Activated CD4-positive, alpha-beta memory T cell treated with anti-CD3 and anti-CD28 coated beads for 36 hours (primary cell): ENCODE measurements at regions not wholly inside any gene's neighbourhood (a gene's known extent, or its start where the extent isn't known, plus 50 kb on each side); places are given as distances from the start of the nearest gene placed in this dataset.

Experiments used
- CTCF ChIA-PET: fragments of 350-600 bp; sonication (Branson Sonifier 250); formaldehyde crosslinking; loops from one replicate; lab custom pipeline; 2021; ENCODE audit warnings: antibody characterized with exemption, inconsistent platforms; lab: Charles Lee
- POLR2A ChIA-PET: fragments of 350-600 bp; sonication (Branson Sonifier 250); formaldehyde crosslinking; loops from one replicate; lab custom pipeline; 2021; ENCODE audit warnings: antibody characterized with exemption; lab: Charles Lee
- DNase-seq: peaks from one replicate; pipeline ENCODE4 v3.0.0-alpha.2; 2020
- H3K27ac Mint-ChIP-seq: one replicate; pipeline ENCODE4 v1.8.0; 2021; ENCODE audit warnings: mixed read lengths
- H3K27me3 Mint-ChIP-seq: one replicate; pipeline ENCODE4 v1.8.0; 2021; ENCODE audit warnings: mixed read lengths
- H3K36me3 Mint-ChIP-seq: one replicate; pipeline ENCODE4 v1.8.0; 2021; ENCODE audit warnings: mixed read lengths
- H3K4me1 Mint-ChIP-seq: one replicate; pipeline ENCODE4 v1.8.0; 2021; ENCODE audit warnings: low read depth, mixed read lengths
- H3K4me3 Mint-ChIP-seq: one replicate; pipeline ENCODE4 v1.8.0; 2021; ENCODE audit warnings: mild to moderate bottlenecking, mixed read lengths
- H3K9me3 Mint-ChIP-seq: one replicate; pipeline ENCODE4 v1.8.0; 2021; ENCODE audit warnings: mixed read lengths
- intact Hi-C: fragments of 100-400 bp; cut with micrococcal nuclease; formaldehyde crosslinking; loops from one replicate; pipeline ENCODE4 v1.15.1; 2023

- no peak for DNase-seq
- H3K27me3 Mint-ChIP-seq = no peaks in the 10 kb centered on the region
- no peak overlapping the region for H3K27ac Mint-ChIP-seq
- ChIA-PET CTCF (no interaction called here), POLR2A (no interaction called here)
- intact Hi-C loops = no loop called here
- peaks cover 7% of the 10 kb centered on the region for H3K9me3 Mint-ChIP-seq
- no peaks in the 10 kb centered on the region for H3K4me1 Mint-ChIP-seq
- H3K4me3 Mint-ChIP-seq = no peak overlapping the region
- H3K36me3 Mint-ChIP-seq = no peaks in the 10 kb centered on the region
Measured at GRCh38 chr6:92292067-92292466, 1127.3 kb downstream of the EPHA7 start.

DNA sequence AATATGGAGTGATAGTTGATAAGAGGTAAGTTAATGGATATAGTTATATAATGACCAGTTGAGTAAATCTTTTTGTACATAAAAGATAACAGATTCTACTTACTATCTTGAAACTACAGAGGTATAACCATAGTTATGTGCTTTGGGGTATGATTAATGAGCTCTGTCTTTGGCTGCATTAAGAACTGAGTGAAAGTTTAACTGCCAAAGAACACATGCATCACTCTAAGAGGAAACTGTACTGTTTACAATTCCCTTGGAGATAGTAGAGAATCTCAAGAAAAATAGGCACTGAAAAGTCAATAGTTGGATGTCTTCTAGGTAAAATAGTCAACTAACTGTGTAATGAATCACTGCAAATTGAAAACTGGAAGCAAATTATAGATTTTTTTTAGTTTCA is 1129.5 kb downstream of the EPHA7 start:
- Mint-ChIP-seq H3K27ac (no peak overlapping the region), H3K27me3 (no peaks in the 10 kb centered on the region), H3K4me1 (no peaks in the 10 kb centered on the region), H3K4me3 (no peak overlapping the region), H3K9me3 (peaks cover 9% of the 10 kb centered on the region), H3K36me3 (no peaks in the 10 kb centered on the region)
- CTCF ChIA-PET = no interaction called here
- POLR2A ChIA-PET = no interaction called here
- DNase-seq = no peak
- intact Hi-C loops = no loop called here

DNA sequence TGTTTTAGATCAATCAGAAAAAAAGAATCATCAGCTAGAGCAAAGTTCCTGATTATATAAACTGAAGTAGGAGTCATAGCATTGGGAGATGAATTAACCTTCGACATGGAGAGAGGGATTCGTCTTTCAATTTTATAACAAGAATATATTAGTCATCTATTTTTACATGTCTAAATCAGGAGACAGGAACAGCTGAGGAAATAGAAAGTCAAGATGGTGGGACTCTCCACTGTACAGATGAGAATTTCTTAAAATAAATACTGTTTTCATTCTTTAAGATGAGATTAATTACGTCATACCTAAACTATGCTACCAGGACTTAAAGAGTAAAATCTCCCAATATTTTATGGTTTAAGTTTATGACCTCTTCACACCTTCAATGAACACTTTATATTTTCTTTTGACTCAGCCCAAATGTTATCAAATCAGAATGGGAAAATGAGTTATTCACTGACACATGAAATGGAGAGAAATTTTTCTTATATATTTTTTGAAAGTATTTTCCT is 1137.7 kb downstream of the EPHA7 start:
- H3K27ac Mint-ChIP-seq = no peak overlapping the region
- POLR2A ChIA-PET = no interaction called here
- H3K4me3 Mint-ChIP-seq = no peak overlapping the region
- intact Hi-C loops = no loop called here
- CTCF ChIA-PET = no interaction called here
- peaks cover 2% of the 10 kb centered on the region for H3K9me3 Mint-ChIP-seq
- no peaks in the 10 kb centered on the region for H3K36me3 Mint-ChIP-seq
- DNase-seq = no peak
- no peaks in the 10 kb centered on the region for H3K4me1 Mint-ChIP-seq
- H3K27me3 Mint-ChIP-seq = no peaks in the 10 kb centered on the region

DNA sequence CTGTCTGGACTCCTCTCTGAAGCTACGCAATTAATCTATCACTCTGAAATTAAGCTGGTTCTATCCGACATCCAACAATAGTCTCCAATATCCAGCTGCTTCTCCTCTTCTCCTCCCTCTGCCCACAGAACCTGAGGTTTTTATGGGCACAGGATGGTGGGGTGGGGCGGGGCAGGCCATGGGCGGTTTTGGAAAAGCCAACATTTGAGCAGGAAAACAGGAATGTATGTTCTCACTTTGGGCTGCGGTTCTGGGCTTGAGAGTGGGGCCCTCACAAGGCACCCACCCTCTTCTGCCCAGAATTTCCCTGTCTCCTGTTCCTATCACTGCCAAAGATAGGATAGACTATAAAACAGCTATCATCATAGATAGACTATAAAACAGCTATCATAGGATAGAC is 1144.2 kb downstream of the EPHA7 start:
- DNase-seq = no peak
- Mint-ChIP-seq H3K9me3 (peaks cover 11% of the 10 kb centered on the region), H3K4me1 (no peaks in the 10 kb centered on the region), H3K36me3 (no peaks in the 10 kb centered on the region), H3K4me3 (no peak overlapping the region), H3K27ac (no peak overlapping the region), H3K27me3 (no peaks in the 10 kb centered on the region)
- intact Hi-C loops = no loop called here
- ChIA-PET POLR2A (no interaction called here), CTCF (no interaction called here)

GRCh38 chr6:92274588-92274987 is 1144.8 kb downstream of the EPHA7 start:
- no peaks in the 10 kb centered on the region for H3K27me3 Mint-ChIP-seq
- no peak for DNase-seq
- intact Hi-C loops = no loop called here
- H3K4me1 Mint-ChIP-seq = no peaks in the 10 kb centered on the region
- H3K4me3 Mint-ChIP-seq = no peak overlapping the region
- POLR2A ChIA-PET = no interaction called here
- H3K27ac Mint-ChIP-seq = no peak overlapping the region
- H3K36me3 Mint-ChIP-seq = no peaks in the 10 kb centered on the region
- CTCF ChIA-PET = no interaction called here
- peaks cover 11% of the 10 kb centered on the region for H3K9me3 Mint-ChIP-seq

GRCh38 chr6:92273694-92274093 is 1145.7 kb downstream of the EPHA7 start:
- intact Hi-C loops = no loop called here
- no peaks in the 10 kb centered on the region for H3K4me1 Mint-ChIP-seq
- CTCF ChIA-PET = no interaction called here

DNA sequence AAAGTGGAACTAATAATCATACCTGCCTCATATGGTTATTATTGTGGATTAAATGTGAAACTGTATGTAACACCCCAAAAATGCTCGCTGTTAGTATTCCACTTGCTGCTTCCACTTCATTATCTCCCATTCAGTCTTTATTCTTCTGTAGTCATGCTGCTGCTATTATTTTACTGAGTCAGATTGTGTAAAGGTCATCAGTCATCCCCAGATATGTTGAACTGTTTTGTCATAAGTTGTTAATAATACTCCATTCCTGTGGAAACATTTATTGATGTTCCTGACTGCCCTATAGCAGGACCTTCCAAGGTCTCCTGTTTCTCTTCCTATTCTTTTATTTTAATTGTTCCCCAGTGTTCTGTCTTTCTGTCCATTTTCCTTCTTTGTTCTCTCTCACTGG is 1148.3 kb downstream of the EPHA7 start:
- no peaks in the 10 kb centered on the region for H3K4me1 Mint-ChIP-seq
- intact Hi-C loops = no loop called here
- H3K27me3 Mint-ChIP-seq = no peaks in the 10 kb centered on the region
- H3K9me3 Mint-ChIP-seq = peaks cover 12% of the 10 kb centered on the region
- H3K4me3 Mint-ChIP-seq = no peak overlapping the region
- CTCF ChIA-PET = no interaction called here
- H3K27ac Mint-ChIP-seq = no peak overlapping the region
- POLR2A ChIA-PET = no interaction called here
- H3K36me3 Mint-ChIP-seq = no peaks in the 10 kb centered on the region
- no peak for DNase-seq

More at GRCh38 chr6:92273694-92274093, 1145.7 kb downstream of the EPHA7 start:
- Mint-ChIP-seq H3K9me3 (peaks cover 11% of the 10 kb centered on the region), H3K27ac (no peak overlapping the region), H3K27me3 (no peaks in the 10 kb centered on the region), H3K36me3 (no peaks in the 10 kb centered on the region), H3K4me3 (no peak overlapping the region)
- POLR2A ChIA-PET = no interaction called here
- DNase-seq = no peak

GRCh38 chr6:92270365-92270764 is 1149.0 kb downstream of the EPHA7 start:
- Mint-ChIP-seq H3K9me3 (peaks cover 12% of the 10 kb centered on the region), H3K27ac (no peak overlapping the region), H3K36me3 (no peaks in the 10 kb centered on the region), H3K4me3 (no peak overlapping the region), H3K4me1 (no peaks in the 10 kb centered on the region), H3K27me3 (no peaks in the 10 kb centered on the region)
- POLR2A ChIA-PET = no interaction called here
- CTCF ChIA-PET = no interaction called here
- DNase-seq = no peak
- intact Hi-C loops = no loop called here

DNA sequence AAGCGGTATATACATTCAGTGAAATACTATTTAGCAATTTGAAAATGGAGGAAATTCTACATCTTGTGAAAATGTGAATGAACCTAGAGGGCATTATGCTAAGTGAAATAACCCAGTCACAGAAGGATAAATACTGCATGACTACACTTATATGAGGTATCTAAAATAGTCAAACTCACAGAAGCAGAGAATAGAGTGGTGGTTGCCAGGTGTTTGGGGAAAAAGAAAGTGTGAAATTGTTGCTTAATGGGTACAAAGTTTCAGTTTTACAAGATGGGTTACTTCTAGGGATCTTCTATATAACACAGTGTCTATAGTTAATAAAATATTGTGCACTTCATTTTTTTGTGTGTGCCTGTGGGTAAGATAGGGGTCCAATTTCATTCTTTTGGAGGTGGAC is 1152.0 kb downstream of the EPHA7 start:
- POLR2A ChIA-PET = no interaction called here
- H3K4me1 Mint-ChIP-seq = no peaks in the 10 kb centered on the region

GRCh38 chr6:92263864-92264263 is 1155.5 kb downstream of the EPHA7 start:
- no peaks in the 10 kb centered on the region for H3K36me3 Mint-ChIP-seq
- H3K4me3 Mint-ChIP-seq = no peak overlapping the region
- no peaks in the 10 kb centered on the region for H3K27me3 Mint-ChIP-seq
- ChIA-PET POLR2A (no interaction called here), CTCF (no interaction called here)
- H3K27ac Mint-ChIP-seq = no peak overlapping the region
- intact Hi-C loops = no loop called here
- peaks cover 4% of the 10 kb centered on the region for H3K9me3 Mint-ChIP-seq
- DNase-seq = no peak
- H3K4me1 Mint-ChIP-seq = no peaks in the 10 kb centered on the region

More for the DNA sequence above, 1152.0 kb downstream of the EPHA7 start:
- Mint-ChIP-seq H3K27me3 (no peaks in the 10 kb centered on the region), H3K27ac (no peak overlapping the region), H3K36me3 (no peaks in the 10 kb centered on the region), H3K9me3 (peaks cover 12% of the 10 kb centered on the region), H3K4me3 (no peak overlapping the region)
- CTCF ChIA-PET = no interaction called here
- no peak for DNase-seq
- intact Hi-C loops = no loop called here

DNA sequence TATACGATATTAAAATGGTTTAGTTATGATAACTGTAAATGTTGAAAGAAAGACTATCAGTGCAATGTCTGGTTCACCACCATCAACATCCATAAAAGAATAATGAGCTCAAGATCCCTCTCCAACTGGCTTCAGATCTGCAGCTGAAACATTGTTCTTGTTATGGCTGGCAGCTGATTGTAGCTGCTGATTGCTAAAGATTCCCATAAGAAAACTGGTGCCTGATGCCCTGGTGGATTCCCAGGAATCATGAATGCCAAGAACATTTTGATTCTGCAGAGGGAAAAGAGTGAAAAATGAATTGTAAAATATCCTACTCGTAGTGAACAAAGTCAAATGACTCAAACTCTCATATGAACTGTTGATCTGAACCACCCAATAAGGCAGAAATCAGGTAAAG is 1160.2 kb downstream of the EPHA7 start:
- no peak for DNase-seq
- H3K9me3 Mint-ChIP-seq = peaks cover 8% of the 10 kb centered on the region
- intact Hi-C loops = no loop called here
- no peak overlapping the region for H3K27ac Mint-ChIP-seq
- H3K4me3 Mint-ChIP-seq = no peak overlapping the region
- H3K36me3 Mint-ChIP-seq = no peaks in the 10 kb centered on the region
- H3K27me3 Mint-ChIP-seq = no peaks in the 10 kb centered on the region
- CTCF ChIA-PET = no interaction called here
- no peaks in the 10 kb centered on the region for H3K4me1 Mint-ChIP-seq
- POLR2A ChIA-PET = no interaction called here

DNA sequence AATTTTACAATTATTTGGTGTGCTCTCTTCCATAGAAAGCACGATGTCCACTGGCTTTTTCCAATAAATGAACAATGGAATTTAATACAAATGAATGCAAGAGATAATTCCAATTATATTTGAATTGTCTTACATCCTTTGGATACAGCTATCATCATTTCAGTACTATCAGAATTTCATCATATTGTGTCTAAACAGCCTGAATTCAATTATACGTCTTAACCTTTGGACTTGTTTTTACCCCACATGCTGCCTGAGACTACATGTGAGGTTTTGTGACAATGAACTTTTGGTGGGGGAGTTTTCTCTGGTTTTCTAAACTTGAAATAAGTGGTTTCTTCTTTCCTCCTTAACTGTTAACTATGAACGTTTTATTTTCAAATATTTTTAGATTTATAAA is 1176.0 kb downstream of the EPHA7 start:
- H3K4me3 Mint-ChIP-seq = no peak overlapping the region
- no peaks in the 10 kb centered on the region for H3K27me3 Mint-ChIP-seq
- H3K4me1 Mint-ChIP-seq = no peaks in the 10 kb centered on the region
- no peaks in the 10 kb centered on the region for H3K9me3 Mint-ChIP-seq
- POLR2A ChIA-PET = no interaction called here
- intact Hi-C loops = no loop called here
- CTCF ChIA-PET = no interaction called here
- no peak for DNase-seq
- H3K36me3 Mint-ChIP-seq = no peaks in the 10 kb centered on the region
- H3K27ac Mint-ChIP-seq = no peak overlapping the region

- no peaks in the 10 kb centered on the region for H3K4me1 Mint-ChIP-seq
- POLR2A ChIA-PET = no interaction called here
- intact Hi-C loops = no loop called here
Measured at GRCh38 chr6:92231171-92231701, 1188.1 kb downstream of the EPHA7 start.

More at GRCh38 chr6:92231171-92231701, 1188.1 kb downstream of the EPHA7 start:
- CTCF ChIA-PET = no interaction called here
- no peak overlapping the region for H3K27ac Mint-ChIP-seq
- H3K36me3 Mint-ChIP-seq = no peaks in the 10 kb centered on the region
- H3K27me3 Mint-ChIP-seq = no peaks in the 10 kb centered on the region
- no peak for DNase-seq
- H3K9me3 Mint-ChIP-seq = peaks cover 22% of the 10 kb centered on the region
- no peak overlapping the region for H3K4me3 Mint-ChIP-seq
